Cardiac muscle cell (in vitro differentiated cells and primary cell): ENCODE measurements at regions not wholly inside any gene's neighbourhood (a gene's known extent, or its start where the extent isn't known, plus 50 kb on each side); places are given as distances from the start of the nearest gene placed in this dataset.

Experiments
- DNase-seq, 2 donors: peaks; one replicate each; pipeline versions ENCODE4 v3.0.0 to v3.0.0-alpha.2; 2010 to 2017; ENCODE audit warnings: low read depth in 1 of 2, low spot score in 1 of 2
- H3K27ac ChIP-seq: fragments of 200-600 bp; sonication (generic); 2 replicates; pipeline ENCODE4 v1.5.1; 2016
- H3K27me3 ChIP-seq: fragments of 200-600 bp; sonication (generic); 2 replicates; pipeline ENCODE4 v1.6.0; 2016; ENCODE audit warnings: control low read depth
- H3K36me3 ChIP-seq: fragments of 200-600 bp; sonication (generic); 2 replicates; pipeline ENCODE4 v1.5.1; 2016; ENCODE audit warnings: control low read depth
- H3K4me1 ChIP-seq: fragments of 200-600 bp; sonication (generic); 2 replicates; pipeline ENCODE4 v1.8.1; 2017; ENCODE audit warnings: low read depth, mild to moderate bottlenecking, mixed run types
- H3K4me3 ChIP-seq: fragments of 200-600 bp; sonication (generic); 2 replicates; pipeline ENCODE4 v1.5.1; 2016; ENCODE audit warnings: mild to moderate bottlenecking
- H3K9me3 ChIP-seq: fragments of 200-600 bp; sonication (generic); 2 replicates; pipeline ENCODE4 v1.5.1; 2017; ENCODE audit warnings: low read depth, mild to moderate bottlenecking, control low read depth
- TF ChIP-seq, protein P1 (sequence below): IDR thresholded peaks from 2 replicates; pipeline ENCODE4 v1.5.1; 2012; ENCODE audit warnings: low read depth, mild to moderate bottlenecking, low read length

DNA sequence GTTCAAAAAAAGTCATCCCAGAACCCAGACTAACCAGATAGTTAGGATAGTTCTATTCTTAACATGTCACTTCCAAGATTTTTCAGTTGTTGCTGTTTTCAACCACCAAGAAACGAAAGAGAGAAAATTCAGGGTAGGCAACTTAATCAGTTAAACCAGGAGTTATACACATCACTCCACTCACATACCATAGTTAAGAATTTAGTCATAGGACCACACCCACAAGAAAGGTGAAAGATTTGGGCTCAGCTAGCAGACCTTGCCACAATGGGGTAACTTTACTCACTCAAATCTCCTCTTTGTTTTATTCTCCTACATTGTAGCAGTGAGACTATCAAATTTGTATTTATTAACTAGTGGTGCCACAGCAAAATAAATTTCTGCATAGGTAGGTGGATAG lies 473.6 kb downstream of the NUP35 start:
- TF ChIP-seq, protein P1, sequence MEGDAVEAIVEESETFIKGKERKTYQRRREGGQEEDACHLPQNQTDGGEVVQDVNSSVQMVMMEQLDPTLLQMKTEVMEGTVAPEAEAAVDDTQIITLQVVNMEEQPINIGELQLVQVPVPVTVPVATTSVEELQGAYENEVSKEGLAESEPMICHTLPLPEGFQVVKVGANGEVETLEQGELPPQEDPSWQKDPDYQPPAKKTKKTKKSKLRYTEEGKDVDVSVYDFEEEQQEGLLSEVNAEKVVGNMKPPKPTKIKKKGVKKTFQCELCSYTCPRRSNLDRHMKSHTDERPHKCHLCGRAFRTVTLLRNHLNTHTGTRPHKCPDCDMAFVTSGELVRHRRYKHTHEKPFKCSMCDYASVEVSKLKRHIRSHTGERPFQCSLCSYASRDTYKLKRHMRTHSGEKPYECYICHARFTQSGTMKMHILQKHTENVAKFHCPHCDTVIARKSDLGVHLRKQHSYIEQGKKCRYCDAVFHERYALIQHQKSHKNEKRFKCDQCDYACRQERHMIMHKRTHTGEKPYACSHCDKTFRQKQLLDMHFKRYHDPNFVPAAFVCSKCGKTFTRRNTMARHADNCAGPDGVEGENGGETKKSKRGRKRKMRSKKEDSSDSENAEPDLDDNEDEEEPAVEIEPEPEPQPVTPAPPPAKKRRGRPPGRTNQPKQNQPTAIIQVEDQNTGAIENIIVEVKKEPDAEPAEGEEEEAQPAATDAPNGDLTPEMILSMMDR: no peak
- H3K4me1 ChIP-seq: no peaks in the 10 kb centered on the region
- no peaks in the 10 kb centered on the region for H3K36me3 ChIP-seq
- H3K27ac ChIP-seq: no peak overlapping the region
- DNase-seq: no peak
- H3K9me3 ChIP-seq: no peaks in the 10 kb centered on the region
- peaks cover 4% of the 10 kb centered on the region for H3K27me3 ChIP-seq
- no peak overlapping the region for H3K4me3 ChIP-seq

GRCh38 chr2:183604065-183604464 lies 479.8 kb downstream of the NUP35 start:
- Histone ChIP-seq H3K36me3 (no peaks in the 10 kb centered on the region), H3K4me1 (no peaks in the 10 kb centered on the region), H3K4me3 (no peak overlapping the region), H3K27me3 (peaks cover 11% of the 10 kb centered on the region), H3K27ac (no peak overlapping the region), H3K9me3 (no peaks in the 10 kb centered on the region)
- TF ChIP-seq, protein P1: no peak
- no peak for DNase-seq

GRCh38 chr2:183605440-183605839 lies 481.2 kb downstream of the NUP35 start:
- Histone ChIP-seq H3K4me1 (no peaks in the 10 kb centered on the region), H3K27ac (no peak overlapping the region)
- DNase-seq: no peak

GRCh38 chr2:183606022-183606717 lies 481.9 kb downstream of the NUP35 start:
- H3K36me3 ChIP-seq: no peaks in the 10 kb centered on the region
- peaks cover 11% of the 10 kb centered on the region for H3K27me3 ChIP-seq
- no peaks in the 10 kb centered on the region for H3K9me3 ChIP-seq
- TF ChIP-seq, protein P1: no peak
- no peak overlapping the region for H3K4me3 ChIP-seq
- H3K4me1 ChIP-seq: no peaks in the 10 kb centered on the region
- DNase-seq: no peak
- H3K27ac ChIP-seq: no peak overlapping the region

More at GRCh38 chr2:183605440-183605839, 481.2 kb downstream of the NUP35 start:
- Histone ChIP-seq H3K36me3 (no peaks in the 10 kb centered on the region), H3K4me3 (no peak overlapping the region), H3K9me3 (no peaks in the 10 kb centered on the region), H3K27me3 (peaks cover 11% of the 10 kb centered on the region)
- TF ChIP-seq, protein P1: no peak

DNA sequence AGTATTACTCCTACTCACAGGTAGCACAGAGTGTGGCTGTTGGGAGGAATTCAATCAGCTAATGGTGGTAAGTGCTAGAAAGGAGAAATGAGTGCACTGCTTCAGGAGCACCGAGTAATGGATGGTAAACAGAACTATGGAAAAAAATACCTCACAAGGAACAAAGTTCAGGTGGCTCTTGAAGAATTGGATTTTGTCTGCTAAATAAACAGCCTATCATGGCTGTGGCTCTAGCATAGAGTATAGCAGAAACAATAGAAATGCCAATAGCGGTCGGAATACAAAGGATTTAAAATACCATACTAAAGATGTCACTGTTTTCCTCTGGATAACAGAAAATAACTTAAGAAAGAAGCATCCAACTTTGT lies 482.5 kb downstream of the NUP35 start:
- no peak for DNase-seq
- Histone ChIP-seq H3K4me3 (no peak overlapping the region), H3K9me3 (no peaks in the 10 kb centered on the region), H3K36me3 (no peaks in the 10 kb centered on the region), H3K4me1 (no peaks in the 10 kb centered on the region), H3K27ac (no peak overlapping the region), H3K27me3 (peaks cover 11% of the 10 kb centered on the region)
- TF ChIP-seq, protein P1: no peak

- Histone ChIP-seq H3K4me1 (no peaks in the 10 kb centered on the region), H3K9me3 (no peaks in the 10 kb centered on the region), H3K4me3 (no peak overlapping the region), H3K36me3 (no peaks in the 10 kb centered on the region), H3K27me3 (peaks cover 11% of the 10 kb centered on the region), H3K27ac (no peak overlapping the region)
- no peak for DNase-seq
- TF ChIP-seq, protein P1: no peak
Measured at GRCh38 chr2:183607995-183608394, 483.8 kb downstream of the NUP35 start.
